GM12873 (cell line): ENCODE measurements at regions not wholly inside any gene's neighbourhood (a gene's known extent, or its start where the extent isn't known, plus 50 kb on each side); places are given as distances from the start of the nearest gene placed in this dataset.

Source experiments
- TF ChIP-seq, protein P1 (sequence below): IDR thresholded peaks from 2 replicates; pipeline ENCODE4 v1.5.1; 2012; ENCODE audit warnings: low read depth, mild to moderate bottlenecking, moderate library complexity, low read length, control low read depth; ENCODE audit not compliant: insufficient read depth; ENCODE audit errors: missing control alignments

DNA sequence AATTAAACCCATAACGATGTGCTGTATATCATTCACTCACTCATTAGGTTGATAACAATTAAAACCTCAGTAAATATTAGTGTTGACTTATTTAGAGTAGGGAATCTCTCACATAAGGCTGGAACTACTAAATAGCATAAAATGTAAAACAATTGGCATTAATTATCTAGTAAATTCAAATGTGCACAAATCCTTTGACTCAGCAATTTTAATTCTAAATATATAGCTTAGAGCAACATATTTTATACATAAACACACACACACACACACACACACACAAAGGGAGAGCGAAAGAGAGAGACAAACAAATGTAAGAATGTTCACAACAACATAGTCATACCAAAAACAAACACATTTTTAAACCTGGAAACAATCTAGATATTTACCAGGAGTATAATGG, 443.1 kb upstream of the KCNH7 start:
- TF ChIP-seq, protein P1, sequence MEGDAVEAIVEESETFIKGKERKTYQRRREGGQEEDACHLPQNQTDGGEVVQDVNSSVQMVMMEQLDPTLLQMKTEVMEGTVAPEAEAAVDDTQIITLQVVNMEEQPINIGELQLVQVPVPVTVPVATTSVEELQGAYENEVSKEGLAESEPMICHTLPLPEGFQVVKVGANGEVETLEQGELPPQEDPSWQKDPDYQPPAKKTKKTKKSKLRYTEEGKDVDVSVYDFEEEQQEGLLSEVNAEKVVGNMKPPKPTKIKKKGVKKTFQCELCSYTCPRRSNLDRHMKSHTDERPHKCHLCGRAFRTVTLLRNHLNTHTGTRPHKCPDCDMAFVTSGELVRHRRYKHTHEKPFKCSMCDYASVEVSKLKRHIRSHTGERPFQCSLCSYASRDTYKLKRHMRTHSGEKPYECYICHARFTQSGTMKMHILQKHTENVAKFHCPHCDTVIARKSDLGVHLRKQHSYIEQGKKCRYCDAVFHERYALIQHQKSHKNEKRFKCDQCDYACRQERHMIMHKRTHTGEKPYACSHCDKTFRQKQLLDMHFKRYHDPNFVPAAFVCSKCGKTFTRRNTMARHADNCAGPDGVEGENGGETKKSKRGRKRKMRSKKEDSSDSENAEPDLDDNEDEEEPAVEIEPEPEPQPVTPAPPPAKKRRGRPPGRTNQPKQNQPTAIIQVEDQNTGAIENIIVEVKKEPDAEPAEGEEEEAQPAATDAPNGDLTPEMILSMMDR: no peak

DNA sequence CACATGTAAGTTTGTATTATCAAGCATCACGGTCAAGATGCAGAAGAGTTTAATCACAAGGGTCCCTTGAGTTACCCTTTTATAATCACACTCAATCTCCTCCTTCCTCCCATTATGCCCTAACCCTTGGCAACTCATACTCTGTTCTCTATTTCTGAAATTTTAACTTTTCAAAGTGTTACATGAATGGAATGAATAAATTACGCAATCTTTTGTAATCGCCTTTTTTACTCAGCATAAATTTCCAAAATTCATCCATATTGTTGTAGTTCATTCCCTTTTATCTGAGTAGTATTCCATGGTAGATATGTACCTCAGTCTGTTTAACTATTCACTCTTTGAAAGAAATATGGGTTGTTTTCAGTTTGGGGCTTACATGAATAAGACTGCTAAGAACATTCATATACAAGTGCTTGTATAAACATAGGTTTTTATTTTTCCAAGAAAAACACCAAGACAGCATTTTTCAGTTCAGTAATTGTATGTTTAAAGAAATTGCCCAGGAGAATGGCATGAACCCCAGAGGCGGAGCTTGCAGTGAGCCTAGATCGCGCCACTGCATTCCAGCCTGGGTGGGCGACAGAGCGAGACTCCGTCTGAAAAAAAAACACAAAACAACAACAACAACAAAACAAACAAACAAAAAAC, 430.9 kb upstream of the KCNH7 start:
- TF ChIP-seq, protein P1: no peak

DNA sequence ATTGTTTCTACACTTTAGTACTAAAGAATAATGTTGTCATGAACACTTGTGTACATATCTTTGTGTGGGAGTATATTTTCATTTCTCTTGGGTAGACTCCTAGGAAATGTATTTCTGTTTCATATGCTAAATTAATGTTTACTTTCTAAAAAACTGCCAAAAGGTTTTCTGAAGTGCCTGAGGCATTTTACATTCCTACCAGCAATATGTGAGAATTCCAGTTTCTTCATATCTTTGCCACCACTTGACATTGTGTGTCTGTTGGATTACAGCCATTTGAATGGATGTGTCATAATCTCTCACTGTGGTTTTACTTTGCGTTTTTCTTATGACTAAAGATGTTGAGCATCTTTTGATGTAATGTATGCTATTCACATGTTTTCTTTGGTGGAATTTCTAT, 428.2 kb upstream of the KCNH7 start:
- TF ChIP-seq, protein P1: no peak

DNA sequence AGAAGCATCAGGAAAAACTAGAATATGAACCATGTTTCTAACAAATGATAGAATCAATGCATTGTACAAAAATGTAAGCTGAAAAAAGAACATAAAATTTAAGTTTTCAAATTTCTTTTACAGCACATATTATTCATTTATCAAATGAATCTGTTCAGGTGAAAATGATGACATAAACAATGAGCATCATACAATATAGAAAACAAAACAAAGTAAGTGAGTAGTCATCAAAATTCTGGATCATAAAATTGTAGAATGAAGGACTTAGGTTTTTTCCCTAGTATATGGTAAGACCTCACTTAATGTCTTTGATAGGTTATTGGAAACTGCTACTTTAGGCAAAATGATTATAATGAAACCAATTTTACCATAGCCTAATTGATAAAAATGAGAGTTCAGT, 427.0 kb upstream of the KCNH7 start:
- TF ChIP-seq, protein P1: no peak

DNA sequence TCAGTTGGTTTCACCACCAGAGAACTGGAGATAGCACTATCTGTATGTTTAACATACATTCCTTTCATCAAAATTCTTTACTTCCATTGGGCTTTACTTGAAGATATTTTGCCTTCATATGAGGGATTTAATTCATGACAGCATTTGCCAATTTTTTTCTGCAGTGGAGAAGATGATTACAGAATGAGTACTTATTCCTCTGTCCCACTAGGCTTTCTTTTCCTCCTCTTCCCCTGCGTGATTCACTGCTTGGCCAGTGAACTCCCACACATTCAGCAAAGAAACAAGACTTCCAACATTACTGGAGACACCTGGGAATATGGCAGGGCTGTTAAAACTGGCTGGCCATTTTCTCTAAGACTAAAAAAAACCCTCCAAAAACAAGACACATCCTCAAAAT, 425.8 kb upstream of the KCNH7 start:
- TF ChIP-seq, protein P1: no peak

DNA sequence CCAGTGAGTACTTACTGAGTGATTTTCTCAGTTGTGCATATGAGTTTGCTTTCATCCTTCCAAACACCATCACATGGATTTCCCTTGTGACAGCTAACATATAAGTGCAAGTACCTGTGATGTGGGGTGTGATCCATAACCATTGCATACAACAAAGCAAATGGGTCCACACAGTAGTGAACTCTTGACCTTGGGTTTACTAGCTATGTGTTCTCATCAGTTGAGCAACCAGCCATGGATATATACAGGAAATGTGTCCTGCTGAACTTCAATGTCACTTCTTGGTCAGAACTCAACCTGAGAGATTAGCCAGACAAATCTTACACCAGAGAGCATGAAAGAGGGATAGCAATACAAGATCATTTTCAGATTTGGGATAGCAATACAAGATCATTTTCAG, 420.9 kb upstream of the KCNH7 start:
- TF ChIP-seq, protein P1: no peak

DNA sequence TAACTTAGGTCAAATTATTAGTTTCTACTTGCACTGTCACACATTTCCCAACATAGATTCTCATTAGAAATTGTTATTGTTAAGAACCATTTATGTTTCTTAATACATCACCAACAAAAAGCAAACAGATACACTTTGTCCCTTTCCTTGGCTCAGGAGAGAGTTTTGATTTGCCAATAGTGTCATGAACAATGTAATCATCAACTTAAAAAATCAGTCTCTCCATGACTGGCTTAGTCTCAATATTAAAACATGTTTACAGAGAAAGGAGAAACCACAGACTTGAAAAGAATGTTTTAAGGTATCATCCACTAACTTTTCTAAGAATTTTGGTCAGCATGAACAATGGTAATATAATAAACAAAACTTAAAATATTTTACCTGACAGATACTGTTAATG, 416.5 kb upstream of the KCNH7 start:
- TF ChIP-seq, protein P1: no peak
